IMR-90 (cell line): ENCODE measurements at regions not wholly inside any gene's neighbourhood (a gene's known extent, or its start where the extent isn't known, plus 50 kb on each side); places are given as distances from the start of the nearest gene placed in this dataset.

Experiments used
- ATAC-seq: fragments of 200-7000 bp; cut with Tn5 transposase; 2 replicates; pipeline ENCODE4 v1.9.1; 2020; ENCODE audit warnings: low read depth, mild to moderate bottlenecking, moderate library complexity
- BruUV-seq: library from RNA; stranded (reverse); fragments of 400-500 nt; replicated peaks from 2 replicates; lab custom pipeline; 2021; lab: Mats Ljungman, UMichigan
- CTCF ChIA-PET: fragments of 300-600 bp; formaldehyde crosslinking; extraction: SDS; loops from one replicate; lab custom pipeline; 2021; ENCODE audit warnings: antibody characterized with exemption; lab: Yijun Ruan, JAX
- POLR2A ChIA-PET: fragments of 300-600 bp; sonication (Branson Sonifier 250); formaldehyde crosslinking; loops from one replicate; lab custom pipeline; 2022; ENCODE audit warnings: antibody characterized with exemption; ENCODE audit not compliant: unreplicated experiment; lab: Charles Lee
- DNase-seq: peaks from one replicate; pipeline ENCODE4 v3.0.0; 2013
- H2AFZ ChIP-seq: replicated peaks from 2 replicates; pipeline ENCODE3; 2013; ENCODE audit warnings: low read length, mild to moderate bottlenecking; ENCODE audit not compliant: poor library complexity
- H2AK5ac ChIP-seq: 2 replicates; pipeline ENCODE4 v1.6.1; 2013; ENCODE audit warnings: low read depth, low read length, inconsistent platforms
- H2AK9ac ChIP-seq: replicated peaks from 2 replicates; pipeline ENCODE3; 2013; ENCODE audit warnings: mild to moderate bottlenecking, low read depth, low read length, moderate library complexity; ENCODE audit not compliant: poor library complexity
- H2BK120ac ChIP-seq: 2 replicates; pipeline ENCODE4 v1.6.1; 2013; ENCODE audit warnings: low read depth, low read length, inconsistent platforms
- H2BK15ac ChIP-seq: 3 replicates; pipeline ENCODE4 v1.6.1; 2013; ENCODE audit warnings: low read depth, low read length, inconsistent platforms
- H2BK20ac ChIP-seq: 2 replicates; pipeline ENCODE4 v1.6.1; 2013; ENCODE audit warnings: low read depth, mild to moderate bottlenecking, inconsistent platforms, low read length, moderate library complexity
- H2BK5ac ChIP-seq: 2 replicates; pipeline ENCODE4 v1.6.1; 2013; ENCODE audit warnings: mild to moderate bottlenecking, low read depth, low read length, inconsistent platforms; ENCODE audit not compliant: poor library complexity, severe bottlenecking
- H3K14ac ChIP-seq: replicated peaks from 2 replicates; pipeline ENCODE4 v1.6.1; 2013; ENCODE audit warnings: low read depth, low read length, inconsistent platforms
- H3K18ac ChIP-seq: 2 replicates; pipeline ENCODE4 v1.6.1; 2013; ENCODE audit warnings: low read depth, low read length, control low read depth
- H3K23ac ChIP-seq: 2 replicates; pipeline ENCODE4 v1.6.1; 2013; ENCODE audit warnings: low read depth, low read length, inconsistent platforms
- H3K27ac ChIP-seq: 2 replicates; pipeline ENCODE4 v1.5.1; 2013; ENCODE audit warnings: mild to moderate bottlenecking, control low read depth, low read length; ENCODE audit not compliant: insufficient read depth
- H3K27me3 ChIP-seq: 2 replicates; pipeline ENCODE4 v1.6.1; 2013; ENCODE audit warnings: low read length; ENCODE audit not compliant: control insufficient read depth, insufficient read depth
- H3K36me3 ChIP-seq: 2 replicates; pipeline ENCODE4 v1.6.1; 2013; ENCODE audit warnings: low read length, mixed read lengths; ENCODE audit not compliant: control insufficient read depth, insufficient read depth
- H3K4ac ChIP-seq: 2 replicates; pipeline ENCODE4 v1.6.1; 2013; ENCODE audit warnings: low read depth, low read length, inconsistent platforms
- H3K4me1 ChIP-seq: 2 replicates; pipeline ENCODE4 v1.6.1; 2013; ENCODE audit warnings: low read length, mixed read lengths; ENCODE audit not compliant: control insufficient read depth, insufficient read depth
- H3K4me2 ChIP-seq: 2 replicates; pipeline ENCODE4 v1.6.1; 2013; ENCODE audit warnings: low read depth, mild to moderate bottlenecking, control low read depth, low read length, moderate library complexity
- H3K4me3 ChIP-seq: 2 replicates; pipeline ENCODE4 v1.5.1; 2013; ENCODE audit warnings: low read depth, mild to moderate bottlenecking, control low read depth, low read length, moderate library complexity; ENCODE audit not compliant: insufficient read depth
- H3K56ac ChIP-seq: 2 replicates; pipeline ENCODE4 v1.6.1; 2013; ENCODE audit warnings: low read length, inconsistent platforms; ENCODE audit not compliant: insufficient read depth; ENCODE audit errors: extremely low read depth
- H3K79me1 ChIP-seq, 2 experiments: 2 replicates each; pipeline ENCODE4 v1.6.1; 2013; ENCODE audit warnings: low read length in 2 of 2, inconsistent platforms in 1 of 2, low read depth in 1 of 2
- H3K9ac ChIP-seq: 2 replicates; pipeline ENCODE4 v1.6.1; 2013; ENCODE audit warnings: low read depth, low read length, control low read depth
- H3K9me1 ChIP-seq: 2 replicates; pipeline ENCODE4 v1.6.1; 2013; ENCODE audit warnings: low read length, inconsistent platforms; ENCODE audit not compliant: insufficient read depth
- H3K9me3 ChIP-seq: 2 replicates; pipeline ENCODE4 v1.6.1; 2013; ENCODE audit warnings: low read length; ENCODE audit not compliant: control insufficient read depth, insufficient read depth
- H4K20me1 ChIP-seq: 2 replicates; pipeline ENCODE4 v1.6.1; 2013; ENCODE audit warnings: low read length, inconsistent platforms; ENCODE audit not compliant: insufficient read depth
- H4K5ac ChIP-seq: 2 replicates; pipeline ENCODE4 v1.6.1; 2013; ENCODE audit warnings: mild to moderate bottlenecking, low read depth, low read length, control low read depth
- H4K8ac ChIP-seq, 2 experiments: 2 replicates each; pipeline ENCODE4 v1.6.1; 2013; ENCODE audit warnings: low read depth in 2 of 2, low read length in 2 of 2, control low read depth in 1 of 2, inconsistent platforms in 1 of 2
- H4K91ac ChIP-seq: 2 replicates; pipeline ENCODE4 v1.6.1; 2013; ENCODE audit warnings: low read depth, low read length, inconsistent platforms; ENCODE audit not compliant: insufficient read depth
- BHLHE40 ChIP-seq: fragments of 150-350 bp; IDR thresholded peaks from 2 replicates; pipeline ENCODE4 v1.6.1; 2016; ENCODE audit warnings: mild to moderate bottlenecking, low read depth, low read length
- CEBPB ChIP-seq: IDR thresholded peaks from 2 replicates; pipeline ENCODE4 v1.6.1; 2012; ENCODE audit warnings: low read depth, low read length, improper control_type of control experiment
- CHD1 ChIP-seq: IDR thresholded peaks from 2 replicates; pipeline ENCODE4 v1.6.1; 2012; ENCODE audit warnings: low read depth, low read length, improper control_type of control experiment
- MAFK ChIP-seq: IDR thresholded peaks from 2 replicates; pipeline ENCODE4 v1.6.1; 2012; ENCODE audit warnings: low read depth, low read length, improper control_type of control experiment
- MAZ ChIP-seq: IDR thresholded peaks from 2 replicates; pipeline ENCODE4 v1.6.1; 2012; ENCODE audit warnings: low read depth, mild to moderate bottlenecking, low read length, improper control_type of control experiment, moderate library complexity, borderline replicate concordance
- MXI1 ChIP-seq: IDR thresholded peaks from 2 replicates; pipeline ENCODE4 v1.6.1; 2012; ENCODE audit warnings: low read depth, mild to moderate bottlenecking, low read length, moderate library complexity, borderline replicate concordance
- NFE2L2 ChIP-seq: fragments of 150-350 bp; IDR thresholded peaks from 2 replicates; pipeline ENCODE4 v1.6.1; 2016; ENCODE audit warnings: low read depth, mild to moderate bottlenecking, low read length
- RCOR1 ChIP-seq: IDR thresholded peaks from 2 replicates; pipeline ENCODE4 v1.6.1; 2012; ENCODE audit warnings: mild to moderate bottlenecking, low read length, improper control_type of control experiment; ENCODE audit not compliant: insufficient replicate concordance
- RFX5 ChIP-seq: IDR thresholded peaks from 2 replicates; pipeline ENCODE4 v1.8.0; 2012; ENCODE audit warnings: low read depth, mild to moderate bottlenecking, low read length, moderate library complexity
- SMC3 ChIP-seq: fragments of 150-350 bp; IDR thresholded peaks from 2 replicates; pipeline ENCODE4 v1.6.1; 2016; ENCODE audit warnings: low read depth, mild to moderate bottlenecking, antibody characterized with exemption, low read length, moderate library complexity
- WGBS, 2 experiments: methylation state at CpG; one replicate each; pipeline versions ENCODE4 v1.1.5 to v1.1.7; 2013; ENCODE audit warnings: missing lambda C conversion rate in 2 of 2; ENCODE audit not compliant: insufficient read length in 1 of 2; ENCODE audit errors: extremely low coverage in 2 of 2; 5-methylcytosine and 5-hydroxymethylcytosine counted together
- dilution Hi-C: fragments of 300-500 bp; cut with HindIII; formaldehyde crosslinking; loops from one replicate; pipeline ENCODE4 v1.14.3; 2018; ENCODE audit warnings: low sequenced_read_pairs; ENCODE audit not compliant: unreplicated experiment
- in situ Hi-C: fragments of 300-500 bp; cut with MboI; formaldehyde crosslinking; loops from 3 replicates; pipeline ENCODE4 v1.14.3; 2019; ENCODE audit warnings: low sequenced_read_pairs, inconsistent platforms, mixed read lengths
- intact Hi-C: fragments of 100-400 bp; cut with micrococcal nuclease; formaldehyde crosslinking; loops from 2 replicates; pipeline ENCODE4 v1.10.0; 2022
- TF ChIP-seq, protein P1 (sequence below): conservative IDR thresholded peaks from 2 replicates; pipeline ENCODE4 v1.5.1; 2012; ENCODE audit warnings: mild to moderate bottlenecking, low read depth, low read length, improper control_type of control experiment
- TF ChIP-seq, protein P2 (sequence below): fragments of 150-350 bp; IDR thresholded peaks from 2 replicates; pipeline ENCODE4 v1.6.1; 2016; ENCODE audit warnings: low read depth, mild to moderate bottlenecking, low read length, moderate library complexity, borderline replicate concordance

GRCh38 chr5:20215257-20215656, 227.3 kb upstream of the CDH18 start:
- H3K4ac ChIP-seq, result no peak overlapping the region
- no peak overlapping the region for H4K5ac ChIP-seq
- H4K8ac ChIP-seq, result no peak overlapping the region
- no peak overlapping the region for H2BK5ac ChIP-seq
- H3K9me3 ChIP-seq, result no peaks in the 10 kb centered on the region
- intact Hi-C loops (no loop called here), in situ Hi-C loops (no loop called here), dilution Hi-C loops (no loop called here)
- no peak overlapping the region for H3K14ac ChIP-seq
- H4K20me1 ChIP-seq, result no peaks in the 10 kb centered on the region
- H3K27ac ChIP-seq, result no peak overlapping the region
- no peak overlapping the region for H4K91ac ChIP-seq
- no peak overlapping the region for H3K9ac ChIP-seq
- ChIA-PET POLR2A (no interaction called here), CTCF (no interaction called here)
- no peak for DNase-seq
- H3K4me2 ChIP-seq, result no peak overlapping the region
- H3K79me1 ChIP-seq, result no peaks in the 10 kb centered on the region
- no peak overlapping the region for H3K23ac ChIP-seq
- no peak overlapping the region for H2AK5ac ChIP-seq
- no peaks in the 10 kb centered on the region for H3K36me3 ChIP-seq
- no peak overlapping the region for H3K56ac ChIP-seq
- no peak overlapping the region for H3K4me3 ChIP-seq
- no peak overlapping the region for H3K18ac ChIP-seq
- H2AFZ ChIP-seq, result no peak overlapping the region
- ATAC-seq, result no peak
- no peak overlapping the region for H2BK120ac ChIP-seq
- WGBS, 2 experiments, result no CpG with 5 or more reads among the region's 1 CpG
- H3K27me3 ChIP-seq, result no peaks in the 10 kb centered on the region
- H2BK15ac ChIP-seq, result no peak overlapping the region
- no peak for TF ChIP-seq NFE2L2
- no peak for TF ChIP-seq BHLHE40
- no peak for TF ChIP-seq RFX5
- TF ChIP-seq, protein P1, sequence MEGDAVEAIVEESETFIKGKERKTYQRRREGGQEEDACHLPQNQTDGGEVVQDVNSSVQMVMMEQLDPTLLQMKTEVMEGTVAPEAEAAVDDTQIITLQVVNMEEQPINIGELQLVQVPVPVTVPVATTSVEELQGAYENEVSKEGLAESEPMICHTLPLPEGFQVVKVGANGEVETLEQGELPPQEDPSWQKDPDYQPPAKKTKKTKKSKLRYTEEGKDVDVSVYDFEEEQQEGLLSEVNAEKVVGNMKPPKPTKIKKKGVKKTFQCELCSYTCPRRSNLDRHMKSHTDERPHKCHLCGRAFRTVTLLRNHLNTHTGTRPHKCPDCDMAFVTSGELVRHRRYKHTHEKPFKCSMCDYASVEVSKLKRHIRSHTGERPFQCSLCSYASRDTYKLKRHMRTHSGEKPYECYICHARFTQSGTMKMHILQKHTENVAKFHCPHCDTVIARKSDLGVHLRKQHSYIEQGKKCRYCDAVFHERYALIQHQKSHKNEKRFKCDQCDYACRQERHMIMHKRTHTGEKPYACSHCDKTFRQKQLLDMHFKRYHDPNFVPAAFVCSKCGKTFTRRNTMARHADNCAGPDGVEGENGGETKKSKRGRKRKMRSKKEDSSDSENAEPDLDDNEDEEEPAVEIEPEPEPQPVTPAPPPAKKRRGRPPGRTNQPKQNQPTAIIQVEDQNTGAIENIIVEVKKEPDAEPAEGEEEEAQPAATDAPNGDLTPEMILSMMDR, result no peak
- TF ChIP-seq SMC3, result no peak
- TF ChIP-seq CHD1, result no peak
- no peak for TF ChIP-seq MAZ
- no peak for TF ChIP-seq RCOR1
- no peak for TF ChIP-seq CEBPB
- no peak for TF ChIP-seq MXI1
- TF ChIP-seq MAFK, result no peak
- TF ChIP-seq, protein P2, sequence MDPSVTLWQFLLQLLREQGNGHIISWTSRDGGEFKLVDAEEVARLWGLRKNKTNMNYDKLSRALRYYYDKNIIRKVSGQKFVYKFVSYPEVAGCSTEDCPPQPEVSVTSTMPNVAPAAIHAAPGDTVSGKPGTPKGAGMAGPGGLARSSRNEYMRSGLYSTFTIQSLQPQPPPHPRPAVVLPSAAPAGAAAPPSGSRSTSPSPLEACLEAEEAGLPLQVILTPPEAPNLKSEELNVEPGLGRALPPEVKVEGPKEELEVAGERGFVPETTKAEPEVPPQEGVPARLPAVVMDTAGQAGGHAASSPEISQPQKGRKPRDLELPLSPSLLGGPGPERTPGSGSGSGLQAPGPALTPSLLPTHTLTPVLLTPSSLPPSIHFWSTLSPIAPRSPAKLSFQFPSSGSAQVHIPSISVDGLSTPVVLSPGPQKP, result no peak
- no TSS peak for BruUV-seq
- no peaks in the 10 kb centered on the region for H3K4me1 ChIP-seq
- H3K9me1 ChIP-seq, result no peaks in the 10 kb centered on the region
- no peak overlapping the region for H2BK20ac ChIP-seq
- no peak overlapping the region for H2AK9ac ChIP-seq
